Neural cell (in vitro differentiated cells): ENCODE measurements at regions not wholly inside any gene's neighbourhood (a gene's known extent, or its start where the extent isn't known, plus 50 kb on each side); places are given as distances from the start of the nearest gene placed in this dataset.

ENCODE experiments used
- H2AFZ ChIP-seq: fragments of 200-600, 300-800 bp; sonication (generic), shearing (Covaris generic); 2 replicates; pipeline ENCODE4 v1.6.0; 2014; ENCODE audit warnings: low read depth, mild to moderate bottlenecking, antibody characterized with exemption, low read length, moderate library complexity
- H3F3A ChIP-seq: fragments of 200-600 bp; shearing (Covaris generic); 2 replicates; pipeline ENCODE4 v1.6.1; 2016; ENCODE audit warnings: mild to moderate bottlenecking, moderate library complexity, mixed read lengths, antibody characterized with exemption, low read length; ENCODE audit not compliant: insufficient read depth, poor library complexity, severe bottlenecking
- H3K27ac ChIP-seq: fragments of 200-600, 300-800 bp; sonication (generic), shearing (Covaris generic); 2 replicates; pipeline ENCODE4 v1.5.1; 2014; ENCODE audit warnings: mild to moderate bottlenecking, low read length, moderate library complexity
- H3K27me3 ChIP-seq: fragments of 300-800, 200-600 bp; sonication (generic), shearing (Covaris generic); 2 replicates; pipeline ENCODE4 v1.6.0; 2014; ENCODE audit warnings: mild to moderate bottlenecking, low read depth, low read length, moderate library complexity; ENCODE audit not compliant: insufficient read depth
- H3K36me3 ChIP-seq: fragments of 300-800, 200-600 bp; sonication (generic), shearing (Covaris generic); 2 replicates; pipeline ENCODE4 v1.5.1; 2014; ENCODE audit warnings: mild to moderate bottlenecking, antibody characterized with exemption, low read length, moderate library complexity; ENCODE audit not compliant: insufficient read depth
- H3K4me2 ChIP-seq: fragments of 300-800, 200-600 bp; sonication (generic), shearing (Covaris generic); 2 replicates; pipeline ENCODE4 v1.6.0; 2014; ENCODE audit warnings: mild to moderate bottlenecking, low read length
- H3K4me3 ChIP-seq: fragments of 300-800, 200-600 bp; sonication (generic), shearing (Covaris generic); 2 replicates; pipeline ENCODE4 v1.5.1; 2014; ENCODE audit warnings: mild to moderate bottlenecking, low read length, moderate library complexity
- H3K79me2 ChIP-seq: fragments of 200-600 bp; shearing (Covaris generic); replicated peaks from 2 replicates; pipeline ENCODE4 v1.6.0; 2014; ENCODE audit warnings: mild to moderate bottlenecking, low read length, moderate library complexity; ENCODE audit not compliant: insufficient read depth
- H3K9ac ChIP-seq: fragments of 300-800, 200-600 bp; sonication (generic), shearing (Covaris generic); 2 replicates; pipeline ENCODE4 v1.6.1; 2016; ENCODE audit warnings: mild to moderate bottlenecking, low read length, mixed read lengths
- H3K9me2 ChIP-seq: fragments of 200-600 bp; shearing (Covaris generic); 2 replicates; pipeline ENCODE4 v1.6.1; 2016; ENCODE audit warnings: mild to moderate bottlenecking, low read length, mixed read lengths; ENCODE audit not compliant: insufficient read depth
- H3K9me3 ChIP-seq: fragments of 200-600, 300-800 bp; sonication (generic), shearing (Covaris generic); 2 replicates; pipeline ENCODE4 v1.6.1; 2016; ENCODE audit warnings: mild to moderate bottlenecking, mixed run types, low read length, moderate library complexity, mixed read lengths
- H4K20me1 ChIP-seq: fragments of 200-600 bp; shearing (Covaris generic); 2 replicates; pipeline ENCODE4 v1.6.1; 2016; ENCODE audit warnings: mild to moderate bottlenecking, mixed run types; ENCODE audit not compliant: insufficient read depth
- CTCF ChIP-seq: fragments of 450-650 bp; IDR thresholded peaks from 2 replicates; pipeline ENCODE4 v1.5.1; 2014; ENCODE audit warnings: antibody characterized with exemption, mild to moderate bottlenecking, moderate library complexity; ENCODE audit not compliant: poor library complexity, severe bottlenecking
- EP300 ChIP-seq: fragments of 450-650 bp; conservative IDR thresholded peaks from 2 replicates; pipeline ENCODE4 v1.6.1; 2014; ENCODE audit warnings: antibody characterized with exemption, mild to moderate bottlenecking, moderate library complexity; ENCODE audit not compliant: poor library complexity, severe bottlenecking
- EZH2 ChIP-seq: fragments of 200-600, 300-800 bp; shearing (Covaris generic), sonication (generic); IDR thresholded peaks from 2 replicates; pipeline ENCODE4 v1.6.1; 2014; ENCODE audit warnings: antibody characterized with exemption, low read length, borderline replicate concordance, mild to moderate bottlenecking; ENCODE audit not compliant: insufficient read depth, poor library complexity, severe bottlenecking
- MXI1 ChIP-seq: fragments of 450-650 bp; conservative IDR thresholded peaks from 2 replicates; pipeline ENCODE4 v1.6.1; 2014; ENCODE audit warnings: antibody characterized with exemption, mild to moderate bottlenecking; ENCODE audit not compliant: poor library complexity, severe bottlenecking
- POLR2AphosphoS5 ChIP-seq: IDR thresholded peaks from 2 replicates; pipeline ENCODE4 v1.6.1; 2012
- RAD21 ChIP-seq: fragments of 450-650 bp; conservative IDR thresholded peaks from 2 replicates; pipeline ENCODE4 v1.6.1; 2014; ENCODE audit warnings: antibody characterized with exemption, mild to moderate bottlenecking, moderate library complexity
- REST ChIP-seq: IDR thresholded peaks from 2 replicates; pipeline ENCODE4 v1.6.1; 2012; ENCODE audit warnings: borderline replicate concordance
- SMC3 ChIP-seq: fragments of 450-650 bp; conservative IDR thresholded peaks from 2 replicates; pipeline ENCODE4 v1.6.1; 2014; ENCODE audit warnings: antibody characterized with exemption, mild to moderate bottlenecking, moderate library complexity; ENCODE audit not compliant: poor library complexity
- TAF1 ChIP-seq: IDR thresholded peaks from 2 replicates; pipeline ENCODE4 v1.6.1; 2012; ENCODE audit warnings: low read depth

GRCh38 chr10:10394933-10395658 lies 622.6 kb upstream of the CELF2 start:
- no peak for TF ChIP-seq POLR2AphosphoS5
- TF ChIP-seq SMC3: no peak
- no peak for TF ChIP-seq MXI1

GRCh38 chr10:10396601-10397000 lies 621.1 kb upstream of the CELF2 start:
- H3K9me3 ChIP-seq: no peaks in the 10 kb centered on the region
- H3K27ac ChIP-seq: no peak overlapping the region
- no peaks in the 10 kb centered on the region for H3K9me2 ChIP-seq
- no peaks in the 10 kb centered on the region for H3K36me3 ChIP-seq
- H3K4me3 ChIP-seq: no peak overlapping the region
- no peaks in the 10 kb centered on the region for H4K20me1 ChIP-seq
- TF ChIP-seq EZH2: no peak
- TF ChIP-seq POLR2AphosphoS5: no peak
- TF ChIP-seq RAD21: no peak
- TF ChIP-seq TAF1: no peak
- TF ChIP-seq CTCF: no peak
- no peak for TF ChIP-seq EP300
- no peak for TF ChIP-seq MXI1
- no peak for TF ChIP-seq SMC3
- no peak for TF ChIP-seq REST
- H2AFZ ChIP-seq: no peak overlapping the region
- no peaks in the 10 kb centered on the region for H3K79me2 ChIP-seq
- H3K27me3 ChIP-seq: no peaks in the 10 kb centered on the region
- no peak overlapping the region for H3K9ac ChIP-seq
- H3K4me2 ChIP-seq: no peak overlapping the region
- H3F3A ChIP-seq: no peaks in the 10 kb centered on the region

More at GRCh38 chr10:10394933-10395658, 622.6 kb upstream of the CELF2 start:
- Histone ChIP-seq H3K4me3 (no peak overlapping the region), H2AFZ (no peak overlapping the region), H3K79me2 (no peaks in the 10 kb centered on the region), H3K27me3 (no peaks in the 10 kb centered on the region), H3K4me2 (no peak overlapping the region), H3K27ac (no peak overlapping the region), H3K9me2 (no peaks in the 10 kb centered on the region), H3K9me3 (no peaks in the 10 kb centered on the region), H3K9ac (no peak overlapping the region), H4K20me1 (no peaks in the 10 kb centered on the region), H3F3A (no peaks in the 10 kb centered on the region), H3K36me3 (no peaks in the 10 kb centered on the region)
